Ishikawa (cell line): ENCODE measurements at regions not wholly inside any gene's neighbourhood (a gene's known extent, or its start where the extent isn't known, plus 50 kb on each side); places are given as distances from the start of the nearest gene placed in this dataset.

Experiments
- EP300 ChIP-seq: IDR thresholded peaks from 2 replicates; pipeline ENCODE4 v1.6.1; 2012; ENCODE audit warnings: borderline replicate concordance
- NFIC ChIP-seq: IDR thresholded peaks from 2 replicates; pipeline ENCODE4 v1.6.1; 2012
- RAD21 ChIP-seq: IDR thresholded peaks from 2 replicates; pipeline ENCODE4 v1.6.1; 2012; ENCODE audit warnings: low read depth
- TAF1 ChIP-seq: IDR thresholded peaks from 2 replicates; pipeline ENCODE4 v1.6.1; 2012; ENCODE audit warnings: low read depth, mild to moderate bottlenecking
- TEAD4 ChIP-seq: IDR thresholded peaks from 2 replicates; pipeline ENCODE4 v1.6.1; 2012
- ZBTB7A ChIP-seq: IDR thresholded peaks from 2 replicates; pipeline ENCODE4 v1.6.1; 2012; ENCODE audit warnings: low read depth

DNA sequence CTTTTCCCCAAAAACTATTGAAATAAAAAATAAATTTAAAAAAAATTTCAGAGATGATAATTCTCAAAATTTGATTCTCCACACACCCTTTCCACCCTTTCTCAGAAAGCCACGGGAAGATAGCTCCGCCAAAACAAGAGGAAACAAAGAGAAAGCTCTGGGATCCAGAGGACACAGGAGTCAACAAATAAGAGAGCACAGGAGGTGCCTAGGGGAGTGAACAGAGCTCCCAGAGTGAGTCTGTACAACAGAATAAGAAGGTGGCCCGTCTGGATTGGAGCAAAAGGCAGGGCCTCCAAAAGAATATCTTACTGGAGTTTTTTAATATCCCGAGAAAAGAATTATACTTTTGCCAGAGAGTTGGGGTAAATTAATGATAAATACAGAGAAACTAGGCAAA lies 96.3 kb upstream of the DRD2 start:
- TF ChIP-seq RAD21 (no peak), EP300 (no peak), ZBTB7A (no peak), TEAD4 (no peak), NFIC (no peak), TAF1 (no peak)
